OCI-LY1 (cell line): ENCODE measurements at regions not wholly inside any gene's neighbourhood (a gene's known extent, or its start where the extent isn't known, plus 50 kb on each side); places are given as distances from the start of the nearest gene placed in this dataset.
"Not testable (repeated sequence)": the region's sequence is repeated elsewhere in the genome, so short reads cannot be mapped to it uniquely, and the experiment has no call there.

Source experiments
- H2AFZ ChIP-seq: fragments of 200-600 bp; sonication (generic), shearing (Covaris generic); 2 replicates; pipeline ENCODE4 v1.6.0; 2014; ENCODE audit warnings: antibody characterized with exemption, mild to moderate bottlenecking, low read length
- H3F3A ChIP-seq: fragments of 200-600 bp; sonication (generic), shearing (Covaris generic); 2 replicates; pipeline ENCODE4 v1.6.0; 2014; ENCODE audit warnings: mild to moderate bottlenecking, antibody characterized with exemption, low read length, moderate library complexity; ENCODE audit not compliant: insufficient read depth
- H3K27ac ChIP-seq: fragments of 200-600 bp; sonication (generic); 2 replicates; pipeline ENCODE4 v1.5.1; 2014; ENCODE audit warnings: low read length, mixed run types, mild to moderate bottlenecking, low read depth; ENCODE audit not compliant: poor library complexity, severe bottlenecking
- H3K27me3 ChIP-seq: fragments of 200-600 bp; sonication (generic); 2 replicates; pipeline ENCODE4 v1.6.0; 2014; ENCODE audit warnings: antibody characterized with exemption, mild to moderate bottlenecking, low read length, moderate library complexity; ENCODE audit not compliant: insufficient read depth
- H3K36me3 ChIP-seq: fragments of 200-600 bp; sonication (generic); 2 replicates; pipeline ENCODE4 v1.6.1; 2014; ENCODE audit warnings: mild to moderate bottlenecking, antibody characterized with exemption, low read length, moderate library complexity, mixed read lengths; ENCODE audit not compliant: insufficient read depth
- H3K4me1 ChIP-seq: fragments of 200-600 bp; sonication (generic); 2 replicates; pipeline ENCODE4 v1.5.1; 2014; ENCODE audit warnings: mild to moderate bottlenecking, low read length, moderate library complexity; ENCODE audit not compliant: insufficient read depth, severe bottlenecking
- H3K4me2 ChIP-seq: fragments of 200-600 bp; sonication (generic), shearing (Covaris generic); 2 replicates; pipeline ENCODE4 v1.6.1; 2014; ENCODE audit warnings: low read length
- H3K4me3 ChIP-seq: fragments of 200-600 bp; sonication (generic); 2 replicates; pipeline ENCODE4 v1.5.1; 2014; ENCODE audit warnings: low read length, low read depth, mild to moderate bottlenecking, mixed read lengths; ENCODE audit not compliant: poor library complexity, severe bottlenecking
- H3K79me2 ChIP-seq: fragments of 200-600 bp; shearing (Covaris generic); 2 replicates; pipeline ENCODE4 v1.6.1; 2016; ENCODE audit warnings: mixed run types, low read length, mixed read lengths; ENCODE audit not compliant: insufficient read depth
- H3K9ac ChIP-seq: fragments of 200-600 bp; sonication (generic), shearing (Covaris generic); 2 replicates; pipeline ENCODE4 v1.6.1; 2014; ENCODE audit warnings: mild to moderate bottlenecking, low read length, mixed read lengths
- H3K9me2 ChIP-seq: fragments of 200-600 bp; sonication (generic), shearing (Covaris generic); 2 replicates; pipeline ENCODE4 v1.6.1; 2014; ENCODE audit warnings: low read depth, mild to moderate bottlenecking, low read length, mixed read lengths
- H3K9me3 ChIP-seq: fragments of 200-600 bp; shearing (Covaris generic); 2 replicates; pipeline ENCODE4 v1.6.1; 2014; ENCODE audit warnings: low read length, mixed read lengths
- H4K20me1 ChIP-seq: fragments of 200-600 bp; sonication (generic), shearing (Covaris generic); 2 replicates; pipeline ENCODE4 v1.6.0; 2016; ENCODE audit warnings: mild to moderate bottlenecking, low read length; ENCODE audit not compliant: insufficient read depth
- EZH2 ChIP-seq: fragments of 200-600 bp; sonication (generic), shearing (Covaris generic); IDR thresholded peaks from 2 replicates; pipeline ENCODE4 v1.8.0; 2017; ENCODE audit warnings: borderline replicate concordance, mixed run types, mild to moderate bottlenecking, antibody characterized with exemption, low read length, moderate library complexity, mixed read lengths
- TF ChIP-seq, protein P1 (sequence below): fragments of 200-600 bp; sonication (generic), shearing (Covaris generic); IDR thresholded peaks from 2 replicates; pipeline ENCODE4 v1.5.1; 2017; ENCODE audit warnings: mild to moderate bottlenecking, antibody characterized with exemption, low read length, moderate library complexity, mixed read lengths

DNA sequence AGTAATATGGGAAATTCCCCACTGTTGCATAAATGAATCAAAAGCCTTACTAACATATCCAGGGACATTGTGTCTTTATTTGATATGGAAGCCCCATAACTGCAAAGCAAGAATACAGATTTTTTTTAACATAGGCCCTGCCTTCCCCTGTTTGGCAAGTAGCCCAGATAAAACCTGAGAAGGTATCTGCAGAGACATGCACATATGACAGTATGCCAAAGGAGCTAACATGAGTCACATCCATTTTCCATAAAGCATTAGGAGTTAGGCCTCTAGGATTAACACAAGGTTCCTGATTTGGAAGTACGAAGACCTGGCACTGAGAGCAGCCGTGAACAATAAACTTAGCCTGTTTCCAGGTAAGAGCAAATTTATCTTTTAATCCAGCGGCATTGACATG lies 1505.9 kb downstream of the UQCRFS1 start:
- H3K27me3 ChIP-seq, H3K9me2 ChIP-seq, H3K4me3 ChIP-seq, H3K9ac ChIP-seq, H3K36me3 ChIP-seq, H3K79me2 ChIP-seq, H3K27ac ChIP-seq, H2AFZ ChIP-seq, H3K4me1 ChIP-seq, H4K20me1 ChIP-seq, H3K9me3 ChIP-seq, H3K4me2 ChIP-seq, H3F3A ChIP-seq: not testable (repeated sequence)

DNA sequence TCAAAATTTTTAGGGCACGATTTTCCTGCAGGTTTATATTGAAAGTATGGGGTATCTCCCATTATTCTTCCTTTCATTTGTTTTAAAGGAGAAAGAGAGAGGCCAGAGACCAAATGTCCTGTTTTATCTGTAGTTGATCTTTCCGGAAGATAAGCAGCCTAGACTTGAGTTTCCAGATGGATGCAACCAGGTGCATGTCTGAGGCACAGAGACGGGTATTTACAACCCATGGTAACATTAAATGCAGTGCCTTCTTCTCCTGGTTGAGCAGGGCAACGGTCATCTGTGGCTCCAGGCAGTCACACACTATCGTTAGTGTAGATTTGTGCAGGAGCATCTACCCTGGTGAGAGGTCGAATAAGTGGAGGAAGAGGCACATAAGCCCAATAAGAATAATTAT lies 1507.1 kb downstream of the UQCRFS1 start:
- H3K79me2 ChIP-seq: no peaks in the 10 kb centered on the region
- no peaks in the 10 kb centered on the region for H3K9me3 ChIP-seq
- no peak for TF ChIP-seq EZH2
- TF ChIP-seq, protein P1, sequence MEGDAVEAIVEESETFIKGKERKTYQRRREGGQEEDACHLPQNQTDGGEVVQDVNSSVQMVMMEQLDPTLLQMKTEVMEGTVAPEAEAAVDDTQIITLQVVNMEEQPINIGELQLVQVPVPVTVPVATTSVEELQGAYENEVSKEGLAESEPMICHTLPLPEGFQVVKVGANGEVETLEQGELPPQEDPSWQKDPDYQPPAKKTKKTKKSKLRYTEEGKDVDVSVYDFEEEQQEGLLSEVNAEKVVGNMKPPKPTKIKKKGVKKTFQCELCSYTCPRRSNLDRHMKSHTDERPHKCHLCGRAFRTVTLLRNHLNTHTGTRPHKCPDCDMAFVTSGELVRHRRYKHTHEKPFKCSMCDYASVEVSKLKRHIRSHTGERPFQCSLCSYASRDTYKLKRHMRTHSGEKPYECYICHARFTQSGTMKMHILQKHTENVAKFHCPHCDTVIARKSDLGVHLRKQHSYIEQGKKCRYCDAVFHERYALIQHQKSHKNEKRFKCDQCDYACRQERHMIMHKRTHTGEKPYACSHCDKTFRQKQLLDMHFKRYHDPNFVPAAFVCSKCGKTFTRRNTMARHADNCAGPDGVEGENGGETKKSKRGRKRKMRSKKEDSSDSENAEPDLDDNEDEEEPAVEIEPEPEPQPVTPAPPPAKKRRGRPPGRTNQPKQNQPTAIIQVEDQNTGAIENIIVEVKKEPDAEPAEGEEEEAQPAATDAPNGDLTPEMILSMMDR: no peak
- no peaks in the 10 kb centered on the region for H3K27me3 ChIP-seq
- no peaks in the 10 kb centered on the region for H3F3A ChIP-seq
- no peaks in the 10 kb centered on the region for H3K9me2 ChIP-seq
- H2AFZ ChIP-seq: no peak overlapping the region
- no peaks in the 10 kb centered on the region for H3K4me1 ChIP-seq
- H3K27ac ChIP-seq: no peak overlapping the region
- H3K36me3 ChIP-seq: no peaks in the 10 kb centered on the region
- H3K9ac ChIP-seq: no peak overlapping the region
- H3K4me2 ChIP-seq: no peak overlapping the region
- H4K20me1 ChIP-seq: no peaks in the 10 kb centered on the region
- H3K4me3 ChIP-seq: no peak overlapping the region

DNA sequence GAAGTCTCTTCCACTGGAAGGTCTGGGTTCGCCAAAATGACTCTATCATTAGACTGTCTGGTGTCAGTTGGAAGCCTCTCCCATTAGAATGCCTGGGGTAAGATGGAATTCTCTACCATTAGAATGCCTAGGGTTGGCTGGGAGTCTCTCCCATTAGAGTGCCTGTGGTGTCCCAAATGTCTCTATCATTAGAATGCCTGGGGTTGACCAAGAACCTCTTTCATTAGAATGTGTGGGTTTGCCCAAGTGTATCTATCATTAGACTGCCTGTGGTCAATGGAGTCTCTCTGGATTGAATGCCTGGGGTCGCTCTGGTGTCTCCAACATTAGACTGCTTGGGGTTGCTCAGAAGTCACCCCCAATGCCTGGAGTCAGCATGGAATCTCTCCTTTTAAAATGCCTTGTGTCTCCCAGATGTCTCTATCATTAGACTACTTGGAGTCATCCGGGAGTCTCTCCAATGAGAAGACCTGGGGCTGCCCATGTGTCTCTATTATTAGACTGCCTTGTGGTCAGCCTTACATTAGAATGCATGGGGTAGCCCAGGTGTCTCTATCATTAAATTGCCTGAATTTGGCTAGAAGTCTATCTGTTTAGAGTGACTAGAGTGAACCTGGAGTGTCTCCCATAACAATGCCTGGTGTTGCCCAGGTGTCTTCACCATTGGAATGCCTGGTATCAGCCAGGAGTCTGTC lies 1518.4 kb downstream of the UQCRFS1 start:
- no peak overlapping the region for H3K27ac ChIP-seq
- H3F3A ChIP-seq: no peaks in the 10 kb centered on the region
- H3K36me3 ChIP-seq: no peaks in the 10 kb centered on the region
- no peaks in the 10 kb centered on the region for H3K9me2 ChIP-seq
- no peak for TF ChIP-seq EZH2
- TF ChIP-seq, protein P1: no peak
- H4K20me1 ChIP-seq: no peaks in the 10 kb centered on the region
- H2AFZ ChIP-seq: no peak overlapping the region
- H3K27me3 ChIP-seq: no peaks in the 10 kb centered on the region
- H3K79me2 ChIP-seq: no peaks in the 10 kb centered on the region
- no peak overlapping the region for H3K9ac ChIP-seq
- no peak overlapping the region for H3K4me2 ChIP-seq
- no peaks in the 10 kb centered on the region for H3K9me3 ChIP-seq
- no peak overlapping the region for H3K4me3 ChIP-seq
- no peaks in the 10 kb centered on the region for H3K4me1 ChIP-seq

DNA sequence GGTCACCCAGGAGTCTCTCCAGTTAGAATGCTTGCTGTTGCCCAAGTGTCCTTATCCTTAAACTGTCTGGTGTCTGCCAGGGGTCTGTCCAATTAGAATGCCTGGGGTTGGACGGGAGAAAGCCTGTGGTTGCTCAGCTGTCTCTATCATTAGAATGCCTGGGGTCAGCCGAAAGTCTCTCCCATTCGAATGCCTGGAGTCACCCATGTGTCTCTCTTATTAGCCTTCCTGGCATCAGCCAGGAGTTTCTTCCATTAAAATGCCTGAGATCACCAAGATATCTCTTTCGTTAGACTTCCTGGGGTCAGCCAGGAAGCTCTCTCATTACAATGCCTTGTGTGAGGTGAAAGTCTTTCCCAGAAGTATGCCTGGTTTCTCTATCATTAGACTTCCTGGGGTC lies 1521.0 kb downstream of the UQCRFS1 start:
- TF ChIP-seq, protein P1: no peak
- no peak for TF ChIP-seq EZH2
- Histone ChIP-seq H3K4me1 (no peaks in the 10 kb centered on the region), H3K27ac (no peak overlapping the region), H3K79me2 (no peaks in the 10 kb centered on the region), H3K9me3 (no peaks in the 10 kb centered on the region), H3K27me3 (no peaks in the 10 kb centered on the region), H3K36me3 (no peaks in the 10 kb centered on the region), H3K9ac (no peak overlapping the region), H2AFZ (no peak overlapping the region), H3K4me3 (no peak overlapping the region), H4K20me1 (no peaks in the 10 kb centered on the region), H3K9me2 (no peaks in the 10 kb centered on the region), H3F3A (no peaks in the 10 kb centered on the region), H3K4me2 (no peak overlapping the region)
